GM19463 (cell line): ENCODE measurements at regions not wholly inside any gene's neighbourhood (a gene's known extent, or its start where the extent isn't known, plus 50 kb on each side); places are given as distances from the start of the nearest gene placed in this dataset.
"Not testable (repeated sequence)": the region's sequence is repeated elsewhere in the genome, so short reads cannot be mapped to it uniquely, and the experiment has no call there.

ENCODE experiments used
- ATAC-seq: cut with Tn5 transposase; IDR thresholded peaks from one replicate; pipeline ENCODE4 v1.9.1; 2021; ENCODE audit warnings: mild to moderate bottlenecking, moderate library complexity; ENCODE audit not compliant: unreplicated experiment

DNA sequence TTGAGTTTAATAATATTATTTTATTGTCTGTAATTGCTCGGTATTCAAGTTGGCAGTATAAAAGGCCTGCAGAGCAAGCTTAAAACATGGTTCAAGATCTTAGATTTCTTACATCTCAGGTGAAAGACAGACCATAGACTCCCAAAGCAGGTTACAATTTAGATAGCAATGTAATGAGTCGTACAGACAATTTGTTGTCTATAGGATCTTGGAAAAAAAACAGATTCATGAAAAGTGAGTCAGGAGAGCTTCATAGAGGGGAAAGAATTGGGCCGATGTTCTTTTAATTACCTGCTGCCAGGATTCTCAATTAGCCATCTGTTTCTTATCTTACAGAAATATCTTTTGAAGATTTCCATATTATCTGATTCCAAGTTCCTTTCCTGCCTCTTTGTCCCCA lies 111.5 kb upstream of the IKBKE start:
- not testable (repeated sequence) for ATAC-seq

GRCh38 chr1:206359377-206359776 lies 110.9 kb upstream of the IKBKE start:
- not testable (repeated sequence) for ATAC-seq

- not testable (repeated sequence) for ATAC-seq
These were observed 108.2 kb upstream of the IKBKE start for GRCh38 chr1:206361978-206362543.

GRCh38 chr1:206362994-206363393 lies 107.3 kb upstream of the IKBKE start:
- ATAC-seq: not testable (repeated sequence)

DNA sequence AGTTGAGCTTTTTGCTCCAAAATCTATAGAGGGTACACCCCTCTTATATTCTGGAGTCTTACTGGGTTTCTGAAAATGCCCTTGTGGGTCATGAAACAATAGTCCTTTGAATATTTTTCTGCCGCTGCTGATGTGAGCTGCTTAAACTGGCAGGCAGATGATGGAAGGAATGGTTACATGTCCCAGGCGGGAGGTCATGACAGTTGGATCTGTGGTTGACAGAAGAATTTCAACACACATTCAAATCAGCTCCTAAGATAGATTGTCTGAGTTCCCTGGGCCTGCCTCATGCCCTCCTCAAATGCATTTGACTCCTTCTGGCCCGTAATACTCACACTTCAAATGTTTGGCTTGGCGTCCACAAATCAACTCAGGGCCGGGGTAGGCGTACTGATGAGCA lies 105.0 kb upstream of the IKBKE start:
- ATAC-seq: not testable (repeated sequence)

DNA sequence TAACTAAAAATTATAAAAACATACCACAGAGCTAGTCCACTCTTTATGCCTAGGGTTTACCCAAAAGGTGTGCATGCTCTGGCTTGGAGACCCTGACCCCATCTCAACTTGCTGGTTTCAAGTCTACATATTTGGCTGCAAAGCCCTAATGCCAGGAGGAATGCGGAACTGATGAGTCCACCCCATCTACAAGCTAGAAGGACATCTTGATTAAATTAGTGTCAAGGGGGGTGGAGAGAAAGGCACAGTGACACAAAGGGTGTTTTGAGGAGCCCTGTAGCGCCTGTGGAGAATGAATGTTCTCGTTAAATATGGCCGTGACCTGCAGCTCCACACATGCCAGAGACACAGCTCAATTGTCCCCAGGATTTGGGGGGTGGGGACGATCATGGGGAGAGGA lies 104.1 kb upstream of the IKBKE start:
- ATAC-seq: not testable (repeated sequence)

DNA sequence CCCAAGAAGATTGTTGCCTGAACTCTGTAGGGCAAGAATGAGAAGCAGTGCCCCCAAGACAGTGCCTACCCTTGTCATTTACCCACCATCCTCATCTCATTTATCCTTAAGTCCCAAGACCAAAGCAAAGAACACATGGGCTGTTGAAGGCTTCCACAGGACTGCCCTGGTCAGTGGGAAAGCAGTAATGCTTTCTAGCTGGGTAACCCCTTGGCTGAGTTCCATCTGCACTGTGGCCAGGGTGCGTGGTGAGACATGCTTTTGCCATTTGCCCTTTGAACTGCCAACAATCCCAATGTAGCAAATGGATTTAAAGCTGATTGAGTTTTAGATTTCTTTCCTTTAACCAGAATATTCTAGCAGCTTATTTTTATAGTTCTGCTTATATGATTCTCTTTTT lies 103.5 kb upstream of the IKBKE start:
- ATAC-seq: not testable (repeated sequence)

- ATAC-seq: not testable (repeated sequence)
These were observed 102.2 kb upstream of the IKBKE start for GRCh38 chr1:206367955-206368622.

- ATAC-seq: not testable (repeated sequence)
These were observed 95.6 kb upstream of the IKBKE start for GRCh38 chr1:206374725-206375124.

- ATAC-seq: not testable (repeated sequence)
These were observed 94.7 kb upstream of the IKBKE start for GRCh38 chr1:206375552-206375951.

GRCh38 chr1:206378506-206378905 lies 91.8 kb upstream of the IKBKE start:
- ATAC-seq: not testable (repeated sequence)

DNA sequence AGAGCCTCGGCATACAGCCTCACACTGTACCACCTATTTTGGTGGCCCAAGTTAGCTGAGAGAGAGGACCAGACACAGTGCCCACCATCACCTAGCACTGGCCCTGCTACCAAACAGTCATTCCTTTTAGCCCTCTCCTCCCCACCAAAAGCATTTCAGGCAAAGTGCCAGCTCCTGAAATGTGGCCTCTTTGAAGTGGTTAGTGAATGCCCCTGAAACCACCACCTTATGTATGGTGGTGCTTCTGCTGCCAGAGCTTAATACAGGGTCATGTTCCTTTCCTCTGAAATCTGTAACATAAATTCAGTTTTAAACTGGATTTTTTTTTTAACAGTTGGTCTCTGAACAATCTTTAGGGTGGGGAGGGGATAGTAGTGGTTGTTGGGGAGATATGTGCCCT lies 91.0 kb upstream of the IKBKE start:
- ATAC-seq: not testable (repeated sequence)

DNA sequence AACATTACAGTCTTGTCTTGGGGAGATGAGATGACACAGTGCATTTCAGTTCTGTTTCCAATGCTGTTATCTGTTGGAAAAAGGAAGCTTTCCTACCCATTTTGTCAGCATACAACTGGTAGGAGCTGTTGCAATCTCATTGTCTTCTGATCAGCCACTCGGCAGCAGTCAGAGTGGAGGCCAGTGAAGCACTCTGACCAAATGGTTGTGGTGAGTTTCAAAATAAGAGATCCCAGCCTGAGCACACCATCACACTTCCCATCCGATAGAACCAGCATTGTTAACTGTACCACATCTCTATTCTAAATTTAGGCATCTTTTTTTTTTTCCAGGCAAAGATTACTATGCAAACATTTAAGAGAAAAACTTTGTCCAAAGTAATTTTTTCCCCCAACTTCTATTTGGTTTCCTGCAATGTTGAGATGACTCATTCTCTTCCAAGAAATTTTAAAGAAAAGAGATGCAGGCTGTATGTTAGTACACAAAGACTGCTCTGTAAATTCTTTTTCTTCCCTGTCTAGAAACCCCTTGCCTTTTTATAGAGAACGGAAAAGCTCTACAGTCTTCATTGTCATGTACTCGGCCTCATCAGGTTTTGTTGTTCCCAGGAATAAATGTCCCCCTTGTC lies 90.0 kb upstream of the IKBKE start:
- not testable (repeated sequence) for ATAC-seq

GRCh38 chr1:206380791-206381610 lies 89.3 kb upstream of the IKBKE start:
- ATAC-seq: not testable (repeated sequence)

DNA sequence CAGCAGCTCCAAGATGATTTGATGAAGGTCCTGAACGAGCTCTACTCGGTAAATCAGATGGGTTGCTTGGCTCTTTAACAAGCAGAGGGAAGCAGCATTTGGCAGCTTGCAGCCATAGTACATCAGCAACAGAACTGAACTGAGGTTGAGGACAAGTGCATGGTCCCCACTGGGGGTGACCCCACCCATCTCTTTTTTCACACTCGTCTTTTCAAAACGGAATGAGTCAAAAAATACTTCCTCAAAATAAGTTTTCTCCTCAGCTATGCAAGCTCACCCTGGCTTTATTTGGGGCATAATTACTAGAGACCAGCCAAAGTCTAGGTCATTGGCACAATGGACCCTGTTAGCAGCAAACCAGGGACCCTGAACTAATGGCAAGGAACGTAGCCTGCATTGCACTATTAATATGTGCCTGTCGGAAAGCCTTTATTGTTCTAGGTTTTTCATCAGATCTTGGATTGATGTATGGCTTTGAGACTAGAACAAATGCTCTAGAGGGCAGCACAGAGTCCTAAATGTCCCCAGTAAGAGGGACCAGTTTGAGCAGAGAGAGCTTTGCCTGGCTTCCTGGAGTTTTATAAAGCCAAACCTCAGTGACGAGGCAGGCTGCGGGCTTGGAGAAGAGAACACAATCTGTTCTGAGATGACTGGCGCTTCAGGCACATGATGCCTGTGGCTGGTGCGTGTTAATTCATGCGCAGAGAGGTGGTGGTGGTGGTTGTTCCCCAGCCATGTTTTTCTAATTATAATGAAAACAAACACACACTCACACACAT lies 86.1 kb upstream of the IKBKE start:
- ATAC-seq: not testable (repeated sequence)

DNA sequence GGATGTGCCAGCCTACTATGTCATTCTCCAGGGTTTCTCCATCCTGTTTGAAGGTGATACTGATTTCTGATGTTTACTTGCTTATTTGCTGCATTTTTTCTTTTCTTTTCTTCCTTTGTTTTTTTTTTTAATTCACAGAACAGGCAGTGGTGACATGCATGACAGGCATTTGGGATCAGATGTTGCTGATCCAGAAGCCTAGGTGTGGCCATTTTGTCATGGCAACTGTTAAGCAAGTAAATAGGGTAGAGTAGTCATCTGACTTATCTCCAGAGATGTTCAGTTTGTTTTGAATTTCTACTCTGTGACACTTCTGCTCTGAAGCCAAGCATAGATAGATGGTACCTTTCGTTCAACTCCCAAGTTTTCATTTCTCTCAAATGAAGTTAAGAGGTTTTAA lies 85.4 kb upstream of the IKBKE start:
- not testable (repeated sequence) for ATAC-seq

- ATAC-seq: not testable (repeated sequence)
These were observed 82.6 kb upstream of the IKBKE start for GRCh38 chr1:206387631-206388030.

DNA sequence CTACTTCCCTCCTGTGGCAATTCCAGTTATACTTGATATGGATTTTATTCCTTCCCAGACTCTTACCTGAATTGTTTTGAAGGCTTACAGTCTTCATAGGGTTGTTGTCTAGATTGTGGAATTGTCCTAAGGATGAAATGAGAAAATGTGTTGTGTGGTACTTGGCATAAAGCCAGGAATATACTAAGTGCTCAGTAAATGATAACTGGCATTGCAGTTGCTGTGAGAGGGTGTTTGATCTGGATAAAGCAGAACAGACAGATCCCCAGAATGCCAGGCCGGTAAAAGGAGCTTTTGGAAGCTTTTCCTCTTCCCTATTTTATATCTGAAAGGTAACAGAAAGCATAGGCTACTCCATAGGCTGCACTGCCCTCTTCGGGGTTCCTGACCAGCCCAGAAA lies 78.4 kb upstream of the IKBKE start:
- not testable (repeated sequence) for ATAC-seq

- not testable (repeated sequence) for ATAC-seq
These were observed 72.8 kb upstream of the IKBKE start for GRCh38 chr1:206397501-206397900.

- ATAC-seq: not testable (repeated sequence)
These were observed 72.0 kb upstream of the IKBKE start for GRCh38 chr1:206398261-206398660.
